ENCODE measurements at regions not wholly inside any gene's neighbourhood (a gene's known extent, or its start where the extent isn't known, plus 50 kb on each side); places are given as distances from the start of the nearest gene placed in this dataset.

DNA sequence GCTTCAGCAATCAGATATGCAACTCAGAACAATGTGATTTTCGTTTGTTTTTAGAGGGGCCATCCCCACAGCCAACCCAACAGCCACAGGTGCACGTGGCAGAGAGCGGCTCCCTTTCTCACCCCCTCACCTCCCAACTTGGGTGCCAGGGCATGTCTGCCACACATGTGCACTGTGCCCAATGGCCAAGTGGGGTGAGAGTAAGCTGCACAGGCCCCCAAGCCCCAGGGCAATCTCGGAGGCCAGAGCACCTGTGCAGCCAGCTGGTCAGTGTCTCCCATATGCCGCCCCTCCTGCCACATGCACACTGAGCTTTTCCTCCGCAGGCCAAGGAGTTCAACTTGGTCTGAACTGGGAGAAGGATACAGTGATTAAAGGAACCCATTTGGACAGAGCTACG, 1130.2 kb downstream of the DSC3 start:
- TF ChIP-seq, protein P1, sequence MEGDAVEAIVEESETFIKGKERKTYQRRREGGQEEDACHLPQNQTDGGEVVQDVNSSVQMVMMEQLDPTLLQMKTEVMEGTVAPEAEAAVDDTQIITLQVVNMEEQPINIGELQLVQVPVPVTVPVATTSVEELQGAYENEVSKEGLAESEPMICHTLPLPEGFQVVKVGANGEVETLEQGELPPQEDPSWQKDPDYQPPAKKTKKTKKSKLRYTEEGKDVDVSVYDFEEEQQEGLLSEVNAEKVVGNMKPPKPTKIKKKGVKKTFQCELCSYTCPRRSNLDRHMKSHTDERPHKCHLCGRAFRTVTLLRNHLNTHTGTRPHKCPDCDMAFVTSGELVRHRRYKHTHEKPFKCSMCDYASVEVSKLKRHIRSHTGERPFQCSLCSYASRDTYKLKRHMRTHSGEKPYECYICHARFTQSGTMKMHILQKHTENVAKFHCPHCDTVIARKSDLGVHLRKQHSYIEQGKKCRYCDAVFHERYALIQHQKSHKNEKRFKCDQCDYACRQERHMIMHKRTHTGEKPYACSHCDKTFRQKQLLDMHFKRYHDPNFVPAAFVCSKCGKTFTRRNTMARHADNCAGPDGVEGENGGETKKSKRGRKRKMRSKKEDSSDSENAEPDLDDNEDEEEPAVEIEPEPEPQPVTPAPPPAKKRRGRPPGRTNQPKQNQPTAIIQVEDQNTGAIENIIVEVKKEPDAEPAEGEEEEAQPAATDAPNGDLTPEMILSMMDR (IDR thresholded peaks at IDR 0.05; ENCODE audit: insufficient read depth, low read length) = no peak
- TF ChIP-seq, protein P2, sequence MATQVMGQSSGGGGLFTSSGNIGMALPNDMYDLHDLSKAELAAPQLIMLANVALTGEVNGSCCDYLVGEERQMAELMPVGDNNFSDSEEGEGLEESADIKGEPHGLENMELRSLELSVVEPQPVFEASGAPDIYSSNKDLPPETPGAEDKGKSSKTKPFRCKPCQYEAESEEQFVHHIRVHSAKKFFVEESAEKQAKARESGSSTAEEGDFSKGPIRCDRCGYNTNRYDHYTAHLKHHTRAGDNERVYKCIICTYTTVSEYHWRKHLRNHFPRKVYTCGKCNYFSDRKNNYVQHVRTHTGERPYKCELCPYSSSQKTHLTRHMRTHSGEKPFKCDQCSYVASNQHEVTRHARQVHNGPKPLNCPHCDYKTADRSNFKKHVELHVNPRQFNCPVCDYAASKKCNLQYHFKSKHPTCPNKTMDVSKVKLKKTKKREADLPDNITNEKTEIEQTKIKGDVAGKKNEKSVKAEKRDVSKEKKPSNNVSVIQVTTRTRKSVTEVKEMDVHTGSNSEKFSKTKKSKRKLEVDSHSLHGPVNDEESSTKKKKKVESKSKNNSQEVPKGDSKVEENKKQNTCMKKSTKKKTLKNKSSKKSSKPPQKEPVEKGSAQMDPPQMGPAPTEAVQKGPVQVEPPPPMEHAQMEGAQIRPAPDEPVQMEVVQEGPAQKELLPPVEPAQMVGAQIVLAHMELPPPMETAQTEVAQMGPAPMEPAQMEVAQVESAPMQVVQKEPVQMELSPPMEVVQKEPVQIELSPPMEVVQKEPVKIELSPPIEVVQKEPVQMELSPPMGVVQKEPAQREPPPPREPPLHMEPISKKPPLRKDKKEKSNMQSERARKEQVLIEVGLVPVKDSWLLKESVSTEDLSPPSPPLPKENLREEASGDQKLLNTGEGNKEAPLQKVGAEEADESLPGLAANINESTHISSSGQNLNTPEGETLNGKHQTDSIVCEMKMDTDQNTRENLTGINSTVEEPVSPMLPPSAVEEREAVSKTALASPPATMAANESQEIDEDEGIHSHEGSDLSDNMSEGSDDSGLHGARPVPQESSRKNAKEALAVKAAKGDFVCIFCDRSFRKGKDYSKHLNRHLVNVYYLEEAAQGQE (IDR thresholded peaks at IDR 0.05; ENCODE audit: insufficient replicate concordance, low read depth) = no peak
- no peak for TF ChIP-seq GABPA (IDR thresholded peaks at IDR 0.05; ENCODE audit: low read depth)
- no peak for TF ChIP-seq POLR2AphosphoS5 (IDR thresholded peaks at IDR 0.05; ENCODE audit: low read depth)
- no peak for TF ChIP-seq SPI1 (IDR thresholded peaks at IDR 0.05; ENCODE audit: borderline replicate concordance, low read depth)
